ENCODE measurements at regions not wholly inside any gene's neighbourhood (a gene's known extent, or its start where the extent isn't known, plus 50 kb on each side); places are given as distances from the start of the nearest gene placed in this dataset.

GRCh38 chr2:234640657-234641056 lies 143.8 kb upstream of the ARL4C start:
- DNase-seq (ENCODE audit: low read depth in 2 of 2): no peak

GRCh38 chr2:234638966-234639365 lies 142.1 kb upstream of the ARL4C start:
- DNase-seq (ENCODE audit: low read depth in 2 of 2): no peak

GRCh38 chr2:234635284-234635683 lies 138.4 kb upstream of the ARL4C start:
- DNase-seq (ENCODE audit: low read depth in 2 of 2): no peak

- DNase-seq (ENCODE audit: low read depth in 2 of 2): no peak
Measured at GRCh38 chr2:234633581-234634230, 136.8 kb upstream of the ARL4C start.

DNA sequence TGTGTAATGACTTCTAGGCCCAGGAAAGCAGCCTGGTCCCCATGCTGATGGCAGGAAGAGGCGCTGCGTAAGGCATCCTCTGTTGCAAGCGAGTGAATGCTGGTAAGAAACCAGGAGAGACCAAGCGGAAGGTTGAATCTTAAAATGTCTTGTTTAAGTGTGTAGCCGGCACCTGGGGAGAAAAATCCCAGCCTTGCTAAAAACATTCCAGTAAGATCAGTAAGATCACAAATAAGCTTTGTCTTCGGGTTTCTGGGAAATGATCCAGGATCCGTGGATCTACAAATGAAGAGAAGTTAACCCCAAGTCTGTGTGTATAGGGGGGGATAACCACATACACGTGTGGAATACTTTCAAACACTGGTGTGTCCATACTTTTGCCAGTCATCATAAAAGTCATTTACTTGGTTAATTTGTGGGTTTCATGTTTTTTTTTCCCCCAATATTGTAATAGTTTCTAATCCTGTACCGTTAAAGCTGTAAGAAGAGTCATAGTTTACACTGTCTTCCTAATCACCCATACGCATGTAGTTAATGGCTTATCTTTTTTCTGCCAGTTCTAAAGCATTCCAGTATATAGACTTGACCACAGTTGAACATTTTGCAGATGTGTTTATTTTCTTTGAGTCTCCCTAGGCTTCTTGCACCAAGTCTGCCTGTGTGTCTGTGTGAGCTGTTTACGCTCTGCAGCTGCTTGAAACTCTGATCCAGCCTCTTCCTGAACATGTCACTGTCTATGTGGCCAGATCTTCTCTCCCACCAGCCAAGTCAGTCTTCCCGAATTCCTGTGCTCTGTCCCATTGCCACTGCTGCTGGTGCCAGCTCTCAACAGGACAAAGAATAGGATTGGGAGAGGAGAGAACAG lies 135.9 kb upstream of the ARL4C start:
- DNase-seq (ENCODE audit: low read depth in 2 of 2): no peak

DNA sequence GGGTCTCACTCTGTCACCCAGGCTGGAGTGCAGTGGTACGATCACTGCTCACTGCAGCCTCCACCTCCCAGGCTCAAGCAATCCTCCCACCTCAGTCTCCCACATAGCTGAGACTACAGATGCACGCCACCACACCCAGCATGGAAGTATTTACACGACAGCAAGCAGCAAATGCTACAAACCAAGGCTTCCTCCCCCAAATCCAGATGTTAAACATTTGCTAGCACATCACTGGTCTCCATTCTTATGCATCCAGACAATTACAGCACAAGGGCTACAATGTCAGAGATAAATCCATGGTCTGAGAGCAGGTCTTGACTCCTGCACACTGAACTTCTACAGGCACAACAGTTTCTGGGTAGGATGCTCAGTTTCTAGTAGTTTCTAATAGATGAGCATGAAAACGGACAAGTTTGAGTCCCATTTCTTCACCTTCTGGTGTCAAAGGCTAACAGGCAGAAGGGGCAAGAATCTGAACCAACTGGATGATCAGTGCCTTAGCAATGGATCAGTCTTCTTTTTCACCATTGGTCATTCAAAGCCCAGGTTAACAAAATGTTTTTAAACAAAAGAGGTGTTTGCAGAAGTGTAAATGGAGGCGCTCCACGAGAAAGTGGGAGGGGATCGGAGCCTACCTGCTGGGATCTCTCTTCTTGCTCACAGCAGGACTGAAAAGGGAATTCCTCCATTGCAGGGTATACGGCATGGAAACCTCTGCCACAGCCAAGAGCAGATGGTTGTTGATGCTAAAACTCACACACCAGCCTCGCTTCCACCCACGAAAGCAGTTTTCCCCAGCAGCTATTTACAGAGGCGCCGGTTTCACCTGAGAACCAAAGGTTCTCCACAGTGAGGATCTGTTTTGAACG lies 135.0 kb upstream of the ARL4C start:
- no peak for DNase-seq (ENCODE audit: low read depth in 2 of 2)

GRCh38 chr2:234630801-234631261 lies 133.9 kb upstream of the ARL4C start:
- DNase-seq (ENCODE audit: low read depth in 2 of 2): no peak

DNA sequence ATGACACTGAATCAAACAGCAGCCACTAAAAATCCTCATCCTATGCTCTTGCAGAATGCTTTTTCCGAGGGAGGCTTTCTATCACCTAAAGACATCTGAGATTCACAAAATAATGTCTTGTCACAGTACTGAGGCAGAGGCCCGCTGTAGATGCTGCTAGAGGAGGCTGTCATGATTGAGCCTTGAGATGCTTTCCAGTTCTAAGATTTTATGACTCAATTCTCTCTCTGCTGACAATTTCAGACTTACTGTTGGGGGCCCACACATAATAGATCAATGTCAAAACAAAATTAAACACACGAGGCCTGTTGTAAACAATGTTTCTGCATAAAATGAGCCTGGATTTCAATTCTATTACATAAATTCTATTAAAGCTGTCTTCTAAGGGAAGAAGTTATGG lies 132.7 kb upstream of the ARL4C start:
- DNase-seq (ENCODE audit: low read depth in 2 of 2): no peak

GRCh38 chr2:234628953-234629352 lies 132.1 kb upstream of the ARL4C start:
- DNase-seq (ENCODE audit: low read depth in 2 of 2): no peak

DNA sequence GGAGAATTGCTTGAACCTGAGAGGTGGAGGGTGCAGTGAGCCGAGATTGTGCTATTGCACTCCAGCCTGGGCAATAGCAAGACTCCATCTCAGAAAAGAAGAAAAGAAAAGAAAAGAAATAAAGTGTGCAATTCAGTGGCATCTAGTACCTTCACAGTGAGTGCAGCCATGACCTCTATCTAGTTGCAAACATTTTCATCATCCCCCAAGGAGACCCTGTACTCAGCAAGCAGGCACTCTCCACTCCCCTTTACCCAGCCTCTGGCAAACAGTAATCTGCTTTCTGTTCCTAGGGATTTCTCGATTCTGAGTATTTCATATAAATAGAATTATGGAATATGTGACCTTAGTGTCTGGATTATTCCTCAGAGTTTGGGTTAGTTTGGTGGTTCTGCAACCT lies 130.4 kb upstream of the ARL4C start:
- DNase-seq (ENCODE audit: low read depth in 2 of 2): no peak

- no peak for DNase-seq (ENCODE audit: low read depth in 2 of 2)
Measured at GRCh38 chr2:234626566-234627130, 129.8 kb upstream of the ARL4C start.

DNA sequence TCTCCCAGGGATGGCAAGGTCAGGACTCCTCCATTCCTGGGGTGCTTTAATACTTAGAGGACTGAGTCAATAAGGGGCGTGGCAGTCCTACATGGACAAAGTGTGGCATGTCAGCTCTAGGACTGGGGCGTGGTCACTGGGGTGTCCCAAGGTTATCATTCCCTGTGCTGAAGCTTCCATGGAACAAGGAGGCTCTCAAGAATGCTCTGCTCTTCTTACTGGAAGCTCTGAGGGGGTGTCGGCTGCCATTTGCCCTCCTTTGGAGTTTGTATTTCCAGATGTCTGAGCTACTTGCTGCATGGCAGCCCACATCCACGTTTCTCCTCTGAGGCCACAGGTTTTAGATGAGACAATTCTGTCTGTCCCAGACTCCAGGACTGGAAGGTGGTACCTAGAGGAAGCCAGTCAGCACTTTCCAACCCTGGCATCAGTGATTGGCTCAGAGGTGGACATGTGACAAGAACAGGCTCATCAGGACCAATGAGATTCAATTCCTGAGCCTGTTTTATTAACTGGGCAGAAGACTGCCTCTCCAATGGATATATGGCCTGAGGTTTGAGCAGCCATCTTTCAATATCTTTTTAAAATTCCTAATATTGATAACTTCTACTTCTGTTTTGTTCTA lies 128.9 kb upstream of the ARL4C start:
- DNase-seq (ENCODE audit: low read depth in 2 of 2): no peak

DNA sequence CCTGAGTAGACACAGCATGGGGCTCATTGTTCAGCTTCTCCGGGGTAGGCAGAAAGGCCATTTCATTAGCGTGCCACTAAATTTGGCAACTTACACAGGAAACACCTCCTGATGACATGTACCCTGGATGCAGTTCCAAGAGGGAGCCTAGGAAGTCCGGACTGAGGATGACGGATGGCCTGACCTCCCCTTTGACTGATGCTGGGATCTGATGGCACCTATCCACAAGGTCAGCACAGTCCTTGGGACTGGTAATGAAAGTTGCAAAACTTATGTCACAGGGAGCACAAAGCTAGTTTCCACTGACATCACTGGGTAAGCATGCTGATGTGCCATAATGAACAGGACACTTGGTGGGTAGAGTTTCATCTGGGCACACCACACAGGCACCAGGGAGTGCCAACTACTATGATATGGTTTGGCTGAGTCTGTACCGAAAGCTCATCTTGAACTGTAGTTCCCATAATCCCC lies 126.7 kb upstream of the ARL4C start:
- DNase-seq (ENCODE audit: low read depth in 2 of 2): no peak

DNA sequence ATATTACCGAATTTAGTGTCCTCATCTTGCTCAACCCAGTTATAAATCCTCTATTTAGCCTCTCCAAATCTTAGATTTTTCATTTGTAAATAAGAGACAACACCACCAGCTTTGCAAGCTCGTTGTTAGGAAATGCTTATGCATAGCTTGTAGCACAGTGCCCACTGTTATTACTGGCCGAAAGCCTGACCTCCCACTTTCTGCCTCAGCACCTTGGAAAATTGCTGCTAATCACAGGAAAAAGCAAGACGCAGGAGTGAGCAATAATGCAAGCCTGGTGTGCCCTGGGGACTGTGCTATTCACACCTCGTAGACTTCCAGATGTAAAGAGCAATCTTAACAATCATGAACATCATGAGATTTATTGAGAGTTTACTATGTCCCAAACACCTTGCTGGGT lies 124.2 kb upstream of the ARL4C start:
- DNase-seq (ENCODE audit: low read depth in 2 of 2): no peak

- no peak for DNase-seq (ENCODE audit: low read depth in 2 of 2)
Measured at GRCh38 chr2:234620018-234620417, 123.1 kb upstream of the ARL4C start.

DNA sequence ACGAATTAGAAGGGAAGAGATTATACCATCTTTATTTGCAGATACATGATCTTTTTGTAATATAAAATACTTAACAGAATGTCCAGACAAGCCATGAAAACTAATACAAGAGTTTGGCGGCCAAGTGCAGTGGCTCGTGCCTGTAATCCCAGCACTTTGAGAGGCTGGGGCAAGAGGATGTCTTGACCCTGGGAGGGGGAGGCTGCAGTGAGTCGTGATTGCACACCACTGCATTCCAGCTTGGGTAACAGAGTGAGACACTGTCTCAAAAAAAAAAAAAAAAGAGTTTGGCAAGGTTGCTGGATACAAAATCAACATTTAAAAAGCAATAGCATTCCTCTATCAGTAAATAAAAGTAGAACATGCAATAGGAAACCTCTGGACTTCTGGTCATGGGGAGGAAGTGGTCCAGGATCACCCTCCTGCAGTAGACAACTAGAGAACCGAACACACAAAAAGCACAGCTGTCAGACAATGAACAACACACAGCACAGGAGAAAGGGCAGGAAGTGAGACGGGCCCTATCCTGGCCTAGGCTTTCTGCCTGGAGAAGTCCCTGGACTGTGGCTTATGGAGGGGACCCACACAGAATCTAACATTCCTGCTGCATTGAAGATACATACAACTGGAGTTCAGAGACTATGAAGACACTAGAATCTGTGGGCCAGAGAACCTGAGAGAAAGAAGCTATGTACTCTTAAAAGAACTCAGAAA lies 118.9 kb upstream of the ARL4C start:
- DNase-seq (ENCODE audit: low read depth in 2 of 2): no peak

- DNase-seq (ENCODE audit: low read depth in 2 of 2): no peak
Measured at GRCh38 chr2:234611209-234611608, 114.3 kb upstream of the ARL4C start.

DNA sequence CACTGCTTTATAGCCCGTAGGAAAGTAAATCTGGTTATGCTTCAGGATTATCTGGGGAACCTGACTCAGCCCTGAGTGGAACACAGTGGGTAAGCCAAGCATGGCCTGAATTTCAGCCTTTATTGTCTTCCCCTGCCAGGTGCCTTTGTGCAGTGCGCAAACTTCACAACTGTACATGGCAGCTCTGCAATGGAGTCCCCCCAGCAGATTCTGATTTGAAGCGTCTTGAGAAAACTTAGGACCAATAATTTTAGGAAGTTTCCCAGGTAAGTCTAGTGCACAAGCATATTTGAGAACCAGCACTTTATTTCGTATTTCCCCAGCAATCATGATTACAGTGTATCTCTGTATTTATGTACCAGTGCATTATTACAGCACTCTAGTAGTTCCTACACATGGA lies 112.1 kb upstream of the ARL4C start:
- no peak for DNase-seq (ENCODE audit: low read depth in 2 of 2)

GRCh38 chr2:234607691-234608090 lies 110.8 kb upstream of the ARL4C start:
- no peak for DNase-seq (ENCODE audit: low read depth in 2 of 2)

- DNase-seq (ENCODE audit: low read depth in 2 of 2): no peak
Measured at GRCh38 chr2:234606896-234607295, 110.0 kb upstream of the ARL4C start.

- no peak for DNase-seq (ENCODE audit: low read depth in 2 of 2)
Measured at GRCh38 chr2:234603619-234604018, 106.7 kb upstream of the ARL4C start.
